Testis (tissue), 2 donors: ENCODE measurements at regions not wholly inside any gene's neighbourhood (a gene's known extent, or its start where the extent isn't known, plus 50 kb on each side); places are given as distances from the start of the nearest gene placed in this dataset.

ENCODE experiments used
- CTCF ChIP-seq, 3 experiments: fragments of 450-650 bp in 2 of 3; fragments of 200-600 bp in 1 of 3; sonication (generic) in 1 of 3; IDR thresholded peaks; one replicate each; pipeline ENCODE4 v1.5.1; 2016 to 2019; ENCODE audit warnings: antibody characterized with exemption in 3 of 3, mild to moderate bottlenecking in 2 of 3, moderate library complexity in 1 of 3
- POLR2A ChIP-seq: fragments of 450-650 bp; IDR thresholded peaks from one replicate; pipeline ENCODE4 v1.6.1; 2017; ENCODE audit warnings: antibody characterized with exemption, mild to moderate bottlenecking, moderate library complexity

DNA sequence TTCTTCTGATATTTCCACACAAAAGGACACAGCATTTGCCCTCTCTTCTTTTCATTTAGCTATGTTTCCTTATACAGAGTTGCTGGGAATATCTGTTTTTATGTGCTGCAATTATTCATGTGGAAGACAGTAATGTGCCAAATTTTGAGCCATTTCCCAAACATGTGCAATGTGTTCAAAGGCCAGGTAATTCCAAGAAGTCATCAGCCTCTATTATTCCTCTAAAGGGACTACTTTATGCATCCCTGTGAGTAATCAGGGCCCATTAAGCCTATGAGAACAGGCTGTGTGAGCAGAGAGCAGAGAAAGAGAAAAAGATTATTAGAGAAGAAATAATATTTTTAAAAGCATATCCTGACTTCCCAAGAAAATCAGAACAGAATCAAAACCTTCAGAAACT lies 107.6 kb upstream of the OSR1 start:
- TF ChIP-seq CTCF (IDR thresholded peaks at IDR 0.05): no peak
- no peak for TF ChIP-seq POLR2A
